IMR-90 (cell line): ENCODE measurements at regions not wholly inside any gene's neighbourhood (a gene's known extent, or its start where the extent isn't known, plus 50 kb on each side); places are given as distances from the start of the nearest gene placed in this dataset.

Experiments
- ATAC-seq: fragments of 200-7000 bp; cut with Tn5 transposase; 2 replicates; pipeline ENCODE4 v1.9.1; 2020; ENCODE audit warnings: low read depth, mild to moderate bottlenecking, moderate library complexity
- BruUV-seq: library from RNA; stranded (reverse); fragments of 400-500 nt; replicated peaks from 2 replicates; lab custom pipeline; 2021; lab: Mats Ljungman, UMichigan
- CTCF ChIA-PET: fragments of 300-600 bp; formaldehyde crosslinking; extraction: SDS; loops from one replicate; lab custom pipeline; 2021; ENCODE audit warnings: antibody characterized with exemption; lab: Yijun Ruan, JAX
- POLR2A ChIA-PET: fragments of 300-600 bp; sonication (Branson Sonifier 250); formaldehyde crosslinking; loops from one replicate; lab custom pipeline; 2022; ENCODE audit warnings: antibody characterized with exemption; ENCODE audit not compliant: unreplicated experiment; lab: Charles Lee
- DNase-seq: peaks from one replicate; pipeline ENCODE4 v3.0.0; 2013
- H2AFZ ChIP-seq: replicated peaks from 2 replicates; pipeline ENCODE3; 2013; ENCODE audit warnings: low read length, mild to moderate bottlenecking; ENCODE audit not compliant: poor library complexity
- H2AK5ac ChIP-seq: 2 replicates; pipeline ENCODE4 v1.6.1; 2013; ENCODE audit warnings: low read depth, low read length, inconsistent platforms
- H2AK9ac ChIP-seq: replicated peaks from 2 replicates; pipeline ENCODE3; 2013; ENCODE audit warnings: mild to moderate bottlenecking, low read depth, low read length, moderate library complexity; ENCODE audit not compliant: poor library complexity
- H2BK120ac ChIP-seq: 2 replicates; pipeline ENCODE4 v1.6.1; 2013; ENCODE audit warnings: low read depth, low read length, inconsistent platforms
- H2BK15ac ChIP-seq: 3 replicates; pipeline ENCODE4 v1.6.1; 2013; ENCODE audit warnings: low read depth, low read length, inconsistent platforms
- H2BK20ac ChIP-seq: 2 replicates; pipeline ENCODE4 v1.6.1; 2013; ENCODE audit warnings: low read depth, mild to moderate bottlenecking, inconsistent platforms, low read length, moderate library complexity
- H2BK5ac ChIP-seq: 2 replicates; pipeline ENCODE4 v1.6.1; 2013; ENCODE audit warnings: mild to moderate bottlenecking, low read depth, low read length, inconsistent platforms; ENCODE audit not compliant: poor library complexity, severe bottlenecking
- H3K14ac ChIP-seq: replicated peaks from 2 replicates; pipeline ENCODE4 v1.6.1; 2013; ENCODE audit warnings: low read depth, low read length, inconsistent platforms
- H3K18ac ChIP-seq: 2 replicates; pipeline ENCODE4 v1.6.1; 2013; ENCODE audit warnings: low read depth, low read length, control low read depth
- H3K23ac ChIP-seq: 2 replicates; pipeline ENCODE4 v1.6.1; 2013; ENCODE audit warnings: low read depth, low read length, inconsistent platforms
- H3K27ac ChIP-seq: 2 replicates; pipeline ENCODE4 v1.5.1; 2013; ENCODE audit warnings: mild to moderate bottlenecking, control low read depth, low read length; ENCODE audit not compliant: insufficient read depth
- H3K27me3 ChIP-seq: 2 replicates; pipeline ENCODE4 v1.6.1; 2013; ENCODE audit warnings: low read length; ENCODE audit not compliant: control insufficient read depth, insufficient read depth
- H3K36me3 ChIP-seq: 2 replicates; pipeline ENCODE4 v1.6.1; 2013; ENCODE audit warnings: low read length, mixed read lengths; ENCODE audit not compliant: control insufficient read depth, insufficient read depth
- H3K4ac ChIP-seq: 2 replicates; pipeline ENCODE4 v1.6.1; 2013; ENCODE audit warnings: low read depth, low read length, inconsistent platforms
- H3K4me1 ChIP-seq: 2 replicates; pipeline ENCODE4 v1.6.1; 2013; ENCODE audit warnings: low read length, mixed read lengths; ENCODE audit not compliant: control insufficient read depth, insufficient read depth
- H3K4me2 ChIP-seq: 2 replicates; pipeline ENCODE4 v1.6.1; 2013; ENCODE audit warnings: low read depth, mild to moderate bottlenecking, control low read depth, low read length, moderate library complexity
- H3K4me3 ChIP-seq: 2 replicates; pipeline ENCODE4 v1.5.1; 2013; ENCODE audit warnings: low read depth, mild to moderate bottlenecking, control low read depth, low read length, moderate library complexity; ENCODE audit not compliant: insufficient read depth
- H3K56ac ChIP-seq: 2 replicates; pipeline ENCODE4 v1.6.1; 2013; ENCODE audit warnings: low read length, inconsistent platforms; ENCODE audit not compliant: insufficient read depth; ENCODE audit errors: extremely low read depth
- H3K79me1 ChIP-seq, 2 experiments: 2 replicates each; pipeline ENCODE4 v1.6.1; 2013; ENCODE audit warnings: low read length in 2 of 2, inconsistent platforms in 1 of 2, low read depth in 1 of 2
- H3K9ac ChIP-seq: 2 replicates; pipeline ENCODE4 v1.6.1; 2013; ENCODE audit warnings: low read depth, low read length, control low read depth
- H3K9me1 ChIP-seq: 2 replicates; pipeline ENCODE4 v1.6.1; 2013; ENCODE audit warnings: low read length, inconsistent platforms; ENCODE audit not compliant: insufficient read depth
- H3K9me3 ChIP-seq: 2 replicates; pipeline ENCODE4 v1.6.1; 2013; ENCODE audit warnings: low read length; ENCODE audit not compliant: control insufficient read depth, insufficient read depth
- H4K20me1 ChIP-seq: 2 replicates; pipeline ENCODE4 v1.6.1; 2013; ENCODE audit warnings: low read length, inconsistent platforms; ENCODE audit not compliant: insufficient read depth
- H4K5ac ChIP-seq: 2 replicates; pipeline ENCODE4 v1.6.1; 2013; ENCODE audit warnings: mild to moderate bottlenecking, low read depth, low read length, control low read depth
- H4K8ac ChIP-seq, 2 experiments: 2 replicates each; pipeline ENCODE4 v1.6.1; 2013; ENCODE audit warnings: low read depth in 2 of 2, low read length in 2 of 2, control low read depth in 1 of 2, inconsistent platforms in 1 of 2
- H4K91ac ChIP-seq: 2 replicates; pipeline ENCODE4 v1.6.1; 2013; ENCODE audit warnings: low read depth, low read length, inconsistent platforms; ENCODE audit not compliant: insufficient read depth
- BHLHE40 ChIP-seq: fragments of 150-350 bp; IDR thresholded peaks from 2 replicates; pipeline ENCODE4 v1.6.1; 2016; ENCODE audit warnings: mild to moderate bottlenecking, low read depth, low read length
- CEBPB ChIP-seq: IDR thresholded peaks from 2 replicates; pipeline ENCODE4 v1.6.1; 2012; ENCODE audit warnings: low read depth, low read length, improper control_type of control experiment
- CHD1 ChIP-seq: IDR thresholded peaks from 2 replicates; pipeline ENCODE4 v1.6.1; 2012; ENCODE audit warnings: low read depth, low read length, improper control_type of control experiment
- FOS ChIP-seq: fragments of 150-350 bp; IDR thresholded peaks from 2 replicates; pipeline ENCODE4 v1.6.1; 2016; ENCODE audit warnings: low read depth, low read length
- MAFK ChIP-seq: IDR thresholded peaks from 2 replicates; pipeline ENCODE4 v1.6.1; 2012; ENCODE audit warnings: low read depth, low read length, improper control_type of control experiment
- MAZ ChIP-seq: IDR thresholded peaks from 2 replicates; pipeline ENCODE4 v1.6.1; 2012; ENCODE audit warnings: low read depth, mild to moderate bottlenecking, low read length, improper control_type of control experiment, moderate library complexity, borderline replicate concordance
- MXI1 ChIP-seq: IDR thresholded peaks from 2 replicates; pipeline ENCODE4 v1.6.1; 2012; ENCODE audit warnings: low read depth, mild to moderate bottlenecking, low read length, moderate library complexity, borderline replicate concordance
- NFE2L2 ChIP-seq: fragments of 150-350 bp; IDR thresholded peaks from 2 replicates; pipeline ENCODE4 v1.6.1; 2016; ENCODE audit warnings: low read depth, mild to moderate bottlenecking, low read length
- POLR2A ChIP-seq: IDR thresholded peaks from 2 replicates; pipeline ENCODE4 v1.6.1; 2012; ENCODE audit warnings: mild to moderate bottlenecking, low read depth, low read length
- RAD21 ChIP-seq: IDR thresholded peaks from 2 replicates; pipeline ENCODE4 v1.6.1; 2012; ENCODE audit warnings: low read length, improper control_type of control experiment
- RCOR1 ChIP-seq: IDR thresholded peaks from 2 replicates; pipeline ENCODE4 v1.6.1; 2012; ENCODE audit warnings: mild to moderate bottlenecking, low read length, improper control_type of control experiment; ENCODE audit not compliant: insufficient replicate concordance
- RFX5 ChIP-seq: IDR thresholded peaks from 2 replicates; pipeline ENCODE4 v1.8.0; 2012; ENCODE audit warnings: low read depth, mild to moderate bottlenecking, low read length, moderate library complexity
- SMC3 ChIP-seq: fragments of 150-350 bp; IDR thresholded peaks from 2 replicates; pipeline ENCODE4 v1.6.1; 2016; ENCODE audit warnings: low read depth, mild to moderate bottlenecking, antibody characterized with exemption, low read length, moderate library complexity
- USF2 ChIP-seq: fragments of 150-350 bp; IDR thresholded peaks from 2 replicates; pipeline ENCODE4 v1.6.1; 2017; ENCODE audit warnings: mild to moderate bottlenecking, antibody characterized with exemption, low read length, low read depth
- WGBS, 2 experiments: methylation state at CpG; one replicate each; pipeline versions ENCODE4 v1.1.5 to v1.1.7; 2013; ENCODE audit warnings: missing lambda C conversion rate in 2 of 2; ENCODE audit not compliant: insufficient read length in 1 of 2; ENCODE audit errors: extremely low coverage in 2 of 2; 5-methylcytosine and 5-hydroxymethylcytosine counted together
- dilution Hi-C: fragments of 300-500 bp; cut with HindIII; formaldehyde crosslinking; loops from one replicate; pipeline ENCODE4 v1.14.3; 2018; ENCODE audit warnings: low sequenced_read_pairs; ENCODE audit not compliant: unreplicated experiment
- in situ Hi-C: fragments of 300-500 bp; cut with MboI; formaldehyde crosslinking; loops from 3 replicates; pipeline ENCODE4 v1.14.3; 2019; ENCODE audit warnings: low sequenced_read_pairs, inconsistent platforms, mixed read lengths
- intact Hi-C: fragments of 100-400 bp; cut with micrococcal nuclease; formaldehyde crosslinking; loops from 2 replicates; pipeline ENCODE4 v1.10.0; 2022
- TF ChIP-seq, protein P1 (sequence below): conservative IDR thresholded peaks from 2 replicates; pipeline ENCODE4 v1.5.1; 2012; ENCODE audit warnings: mild to moderate bottlenecking, low read depth, low read length, improper control_type of control experiment
- TF ChIP-seq, protein P2 (sequence below): fragments of 150-350 bp; IDR thresholded peaks from 2 replicates; pipeline ENCODE4 v1.6.1; 2016; ENCODE audit warnings: low read depth, mild to moderate bottlenecking, low read length, moderate library complexity, borderline replicate concordance

DNA sequence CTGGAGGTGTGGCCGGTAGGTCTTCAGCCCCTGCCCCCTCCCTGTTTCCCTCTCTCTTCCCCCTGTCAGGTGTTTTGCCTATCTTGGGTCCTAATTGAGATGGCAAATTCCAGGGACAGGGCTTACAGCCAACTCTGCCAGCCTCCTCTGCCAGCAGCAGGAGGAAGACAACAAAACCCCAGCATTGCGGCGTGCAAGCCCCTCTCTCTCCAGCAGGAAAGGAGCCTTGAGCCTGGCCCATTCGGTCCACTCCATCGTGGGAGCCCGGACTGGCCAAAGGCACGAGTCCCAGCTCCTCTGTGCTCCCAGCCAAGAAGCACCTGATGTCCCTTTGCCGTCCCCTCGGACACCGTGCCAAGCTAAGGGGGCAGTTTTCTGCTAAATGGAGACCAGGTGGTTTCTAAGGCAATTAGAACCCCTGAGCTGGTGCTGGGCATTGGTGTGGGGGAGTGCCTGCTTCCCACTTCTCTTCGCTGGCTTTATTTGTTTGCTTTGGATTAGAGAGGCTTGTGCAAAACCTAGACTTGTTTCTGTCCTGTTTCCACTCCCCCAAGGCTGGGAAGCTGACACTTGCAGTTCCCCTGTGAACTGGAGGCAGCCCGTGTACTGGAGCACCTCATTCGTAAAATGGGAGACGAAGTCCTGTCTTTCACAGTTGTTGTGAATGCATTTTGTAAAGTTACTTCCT, 57.1 kb upstream of the LHX5 start:
- POLR2A ChIA-PET, result no interaction called here
- ATAC-seq (no peak), DNase-seq (no peak)
- no peak overlapping the region for H2BK120ac ChIP-seq
- H2BK5ac ChIP-seq, result no peak overlapping the region
- TF ChIP-seq USF2 (no peak), FOS (no peak), POLR2A (no peak), CHD1 (no peak), SMC3 (no peak), MAFK (no peak), MAZ (no peak), BHLHE40 (no peak), RAD21 (no peak), RFX5 (no peak), MXI1 (no peak), RCOR1 (no peak), NFE2L2 (no peak), CEBPB (no peak)
- TF ChIP-seq, protein P1, sequence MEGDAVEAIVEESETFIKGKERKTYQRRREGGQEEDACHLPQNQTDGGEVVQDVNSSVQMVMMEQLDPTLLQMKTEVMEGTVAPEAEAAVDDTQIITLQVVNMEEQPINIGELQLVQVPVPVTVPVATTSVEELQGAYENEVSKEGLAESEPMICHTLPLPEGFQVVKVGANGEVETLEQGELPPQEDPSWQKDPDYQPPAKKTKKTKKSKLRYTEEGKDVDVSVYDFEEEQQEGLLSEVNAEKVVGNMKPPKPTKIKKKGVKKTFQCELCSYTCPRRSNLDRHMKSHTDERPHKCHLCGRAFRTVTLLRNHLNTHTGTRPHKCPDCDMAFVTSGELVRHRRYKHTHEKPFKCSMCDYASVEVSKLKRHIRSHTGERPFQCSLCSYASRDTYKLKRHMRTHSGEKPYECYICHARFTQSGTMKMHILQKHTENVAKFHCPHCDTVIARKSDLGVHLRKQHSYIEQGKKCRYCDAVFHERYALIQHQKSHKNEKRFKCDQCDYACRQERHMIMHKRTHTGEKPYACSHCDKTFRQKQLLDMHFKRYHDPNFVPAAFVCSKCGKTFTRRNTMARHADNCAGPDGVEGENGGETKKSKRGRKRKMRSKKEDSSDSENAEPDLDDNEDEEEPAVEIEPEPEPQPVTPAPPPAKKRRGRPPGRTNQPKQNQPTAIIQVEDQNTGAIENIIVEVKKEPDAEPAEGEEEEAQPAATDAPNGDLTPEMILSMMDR, result no peak
- TF ChIP-seq, protein P2, sequence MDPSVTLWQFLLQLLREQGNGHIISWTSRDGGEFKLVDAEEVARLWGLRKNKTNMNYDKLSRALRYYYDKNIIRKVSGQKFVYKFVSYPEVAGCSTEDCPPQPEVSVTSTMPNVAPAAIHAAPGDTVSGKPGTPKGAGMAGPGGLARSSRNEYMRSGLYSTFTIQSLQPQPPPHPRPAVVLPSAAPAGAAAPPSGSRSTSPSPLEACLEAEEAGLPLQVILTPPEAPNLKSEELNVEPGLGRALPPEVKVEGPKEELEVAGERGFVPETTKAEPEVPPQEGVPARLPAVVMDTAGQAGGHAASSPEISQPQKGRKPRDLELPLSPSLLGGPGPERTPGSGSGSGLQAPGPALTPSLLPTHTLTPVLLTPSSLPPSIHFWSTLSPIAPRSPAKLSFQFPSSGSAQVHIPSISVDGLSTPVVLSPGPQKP, result no peak
- H4K91ac ChIP-seq, result no peak overlapping the region
- no peaks in the 10 kb centered on the region for H3K9me3 ChIP-seq
- no peak overlapping the region for H4K5ac ChIP-seq
- H3K4me3 ChIP-seq, result no peak overlapping the region
- H2AFZ ChIP-seq, result no peak overlapping the region
- H3K18ac ChIP-seq, result no peak overlapping the region
- dilution Hi-C loops, result no loop called here
- in situ Hi-C loops, result no loop called here
- intact Hi-C loops, result no loop called here
- H3K4ac ChIP-seq, result no peak overlapping the region
- H2BK15ac ChIP-seq, result no peak overlapping the region
- no peaks in the 10 kb centered on the region for H3K4me1 ChIP-seq
- H4K20me1 ChIP-seq, result no peaks in the 10 kb centered on the region
- CTCF ChIA-PET, result no interaction called here
- H2BK20ac ChIP-seq, result no peak overlapping the region
- H2AK5ac ChIP-seq, result no peak overlapping the region
- H3K27me3 ChIP-seq, result no peaks in the 10 kb centered on the region; the same call in 1 of the 2 replicates
- no peak overlapping the region for H3K56ac ChIP-seq
- no peaks in the 10 kb centered on the region for H3K9me1 ChIP-seq
- no peak overlapping the region for H3K23ac ChIP-seq
- 20% methylated on average over 2 of the region's 14 CpGs; no CpG with 5 or more reads in 1 of the 2 experiments for WGBS, 2 experiments
- H3K9ac ChIP-seq, result no peak overlapping the region
- H3K79me1 ChIP-seq, result no peaks in the 10 kb centered on the region
- no TSS peak for BruUV-seq
- no peak overlapping the region for H3K27ac ChIP-seq
- no peaks in the 10 kb centered on the region for H3K36me3 ChIP-seq
- no peak overlapping the region for H4K8ac ChIP-seq
- no peak overlapping the region for H3K14ac ChIP-seq
- H3K4me2 ChIP-seq, result no peak overlapping the region
- no peak overlapping the region for H2AK9ac ChIP-seq
